Mucosa of stomach (tissue), 1 donor: ENCODE measurements at regions not wholly inside any gene's neighbourhood (a gene's known extent, or its start where the extent isn't known, plus 50 kb on each side); places are given as distances from the start of the nearest gene placed in this dataset.

ENCODE experiments used
- H3K27me3 ChIP-seq: one replicate; pipeline ENCODE4 v1.7.0; 2013; ENCODE audit warnings: mild to moderate bottlenecking, low read length; ENCODE audit not compliant: control insufficient read depth, insufficient read depth
- H3K36me3 ChIP-seq: one replicate; pipeline ENCODE4 v1.7.0; 2013; ENCODE audit warnings: low read length; ENCODE audit not compliant: control insufficient read depth, insufficient read depth
- H3K4me1 ChIP-seq: one replicate; pipeline ENCODE4 v1.7.0; 2013; ENCODE audit warnings: mild to moderate bottlenecking, low read length; ENCODE audit not compliant: control insufficient read depth, insufficient read depth
- H3K4me3 ChIP-seq: one replicate; pipeline ENCODE4 v1.7.0; 2013; ENCODE audit warnings: low read length
- H3K9ac ChIP-seq: one replicate; pipeline ENCODE4 v1.7.0; 2013; ENCODE audit warnings: mild to moderate bottlenecking, low read length, moderate library complexity
- H3K9me3 ChIP-seq: one replicate; pipeline ENCODE4 v1.7.0; 2013; ENCODE audit warnings: mild to moderate bottlenecking, low read length, moderate library complexity; ENCODE audit not compliant: control insufficient read depth
- donor health status: Pancreatic carcinoma.

- Histone ChIP-seq H3K27me3 (no peaks in the 10 kb centered on the region), H3K9ac (no peak overlapping the region), H3K36me3 (no peaks in the 10 kb centered on the region)
Measured at GRCh38 chr9:28714188-28714587, 1140.9 kb upstream of the C9orf72 start.

GRCh38 chr9:28718226-28718625 is 1144.9 kb upstream of the C9orf72 start:
- Histone ChIP-seq H3K27me3 (no peaks in the 10 kb centered on the region), H3K4me3 (no peak overlapping the region), H3K9me3 (no peaks in the 10 kb centered on the region), H3K36me3 (no peaks in the 10 kb centered on the region), H3K4me1 (no peaks in the 10 kb centered on the region), H3K9ac (no peak overlapping the region)

More at GRCh38 chr9:28714188-28714587, 1140.9 kb upstream of the C9orf72 start:
- Histone ChIP-seq H3K4me1 (no peaks in the 10 kb centered on the region), H3K9me3 (no peaks in the 10 kb centered on the region), H3K4me3 (no peak overlapping the region)

- H3K9me3 ChIP-seq: no peaks in the 10 kb centered on the region
- no peaks in the 10 kb centered on the region for H3K36me3 ChIP-seq
- H3K9ac ChIP-seq: no peak overlapping the region
- H3K4me1 ChIP-seq: no peaks in the 10 kb centered on the region
- no peak overlapping the region for H3K4me3 ChIP-seq
- no peaks in the 10 kb centered on the region for H3K27me3 ChIP-seq
Measured at GRCh38 chr9:28720746-28721145, 1147.5 kb upstream of the C9orf72 start.

DNA sequence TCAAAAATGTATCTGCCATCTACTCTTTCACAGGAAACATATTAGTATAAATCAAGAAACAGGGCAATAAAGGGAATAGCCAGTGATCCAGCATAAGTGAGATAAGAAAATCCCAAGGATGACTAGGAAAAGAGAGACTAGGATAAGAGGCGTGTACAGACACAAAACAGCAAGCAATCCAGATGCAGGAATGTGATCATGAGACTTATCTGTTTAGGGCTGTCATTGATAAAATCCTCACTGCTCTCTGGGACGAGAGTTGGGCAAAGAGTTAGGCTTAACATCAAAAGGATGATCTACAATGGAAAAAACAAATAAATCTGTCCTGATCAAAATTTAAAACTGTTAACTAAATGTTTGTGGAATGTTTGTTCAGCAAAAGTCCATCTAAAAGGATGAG is 1156.8 kb upstream of the C9orf72 start:
- Histone ChIP-seq H3K9me3 (no peaks in the 10 kb centered on the region), H3K36me3 (no peaks in the 10 kb centered on the region), H3K4me3 (no peak overlapping the region), H3K9ac (no peak overlapping the region), H3K4me1 (no peaks in the 10 kb centered on the region), H3K27me3 (no peaks in the 10 kb centered on the region)

DNA sequence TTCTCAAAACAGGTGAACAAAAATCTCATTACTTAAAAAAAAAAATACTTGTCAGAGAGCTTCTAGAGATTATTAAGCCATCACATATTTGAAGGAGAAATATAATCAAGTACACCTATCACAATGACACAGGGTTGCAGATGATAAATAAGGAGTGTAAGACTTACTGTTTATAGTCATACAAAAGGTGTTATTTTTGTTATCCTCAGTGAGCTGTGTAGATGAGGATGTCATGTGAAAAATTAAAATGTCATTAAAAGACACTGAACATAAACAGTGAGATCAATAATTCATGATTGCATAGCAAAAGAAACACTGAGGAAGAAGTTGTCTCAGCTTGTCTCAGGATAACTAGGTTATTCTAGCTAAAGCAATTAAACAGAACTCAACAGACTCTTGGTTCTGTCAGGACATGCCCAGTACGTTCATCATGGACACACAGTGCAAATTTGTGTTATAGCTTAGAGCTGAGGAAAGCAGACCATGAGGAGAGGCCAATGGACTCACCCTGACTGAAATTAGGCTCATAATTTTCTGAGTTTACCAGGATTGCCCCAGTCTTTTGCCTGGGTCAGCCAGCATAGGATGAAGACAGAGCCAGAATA is 1162.6 kb upstream of the C9orf72 start:
- Histone ChIP-seq H3K4me1 (no peaks in the 10 kb centered on the region), H3K27me3 (no peaks in the 10 kb centered on the region)

DNA sequence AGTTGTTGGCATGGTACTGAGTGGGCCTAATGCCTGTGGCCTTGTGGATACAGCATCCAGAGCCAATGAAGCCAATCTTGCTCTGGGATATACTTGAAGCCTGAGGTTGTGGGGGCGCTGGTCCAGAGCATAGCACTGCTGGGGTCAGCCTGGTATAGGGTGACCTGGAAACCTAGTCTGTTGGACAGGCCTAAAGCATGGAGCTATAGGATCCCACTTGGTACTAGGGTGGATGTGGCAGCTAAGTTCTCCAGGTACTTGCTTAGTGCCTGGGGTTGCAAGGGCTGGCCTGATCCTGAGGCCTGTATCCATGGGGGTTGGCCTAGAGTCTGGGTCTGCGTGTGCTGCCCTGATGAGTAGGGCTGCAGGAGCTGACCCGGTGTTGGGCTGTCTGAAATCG is 1168.2 kb upstream of the C9orf72 start:
- Histone ChIP-seq H3K4me1 (no peaks in the 10 kb centered on the region), H3K4me3 (no peak overlapping the region), H3K9me3 (no peaks in the 10 kb centered on the region), H3K36me3 (no peaks in the 10 kb centered on the region), H3K9ac (no peak overlapping the region), H3K27me3 (no peaks in the 10 kb centered on the region)

More for the DNA sequence above, 1162.6 kb upstream of the C9orf72 start:
- H3K36me3 ChIP-seq: no peaks in the 10 kb centered on the region
- H3K9me3 ChIP-seq: no peaks in the 10 kb centered on the region
- H3K9ac ChIP-seq: no peak overlapping the region
- H3K4me3 ChIP-seq: no peak overlapping the region

- no peaks in the 10 kb centered on the region for H3K27me3 ChIP-seq
- no peaks in the 10 kb centered on the region for H3K4me1 ChIP-seq
- no peaks in the 10 kb centered on the region for H3K36me3 ChIP-seq
- H3K9ac ChIP-seq: no peak overlapping the region
- H3K4me3 ChIP-seq: no peak overlapping the region
- no peaks in the 10 kb centered on the region for H3K9me3 ChIP-seq
Measured at GRCh38 chr9:28747351-28747985, 1174.2 kb upstream of the C9orf72 start.

- H3K27me3 ChIP-seq: no peaks in the 10 kb centered on the region
- no peaks in the 10 kb centered on the region for H3K4me1 ChIP-seq
- H3K36me3 ChIP-seq: no peaks in the 10 kb centered on the region
- H3K9ac ChIP-seq: no peak overlapping the region
- H3K4me3 ChIP-seq: no peak overlapping the region
- H3K9me3 ChIP-seq: no peaks in the 10 kb centered on the region
Measured at GRCh38 chr9:28750136-28750535, 1176.9 kb upstream of the C9orf72 start.

- no peak overlapping the region for H3K4me3 ChIP-seq
- no peaks in the 10 kb centered on the region for H3K4me1 ChIP-seq
- no peaks in the 10 kb centered on the region for H3K27me3 ChIP-seq
- no peak overlapping the region for H3K9ac ChIP-seq
- H3K9me3 ChIP-seq: no peaks in the 10 kb centered on the region
- no peaks in the 10 kb centered on the region for H3K36me3 ChIP-seq
Measured at GRCh38 chr9:28758341-28758740, 1185.1 kb upstream of the C9orf72 start.

GRCh38 chr9:28758971-28759370 is 1185.7 kb upstream of the C9orf72 start:
- Histone ChIP-seq H3K4me3 (no peak overlapping the region), H3K4me1 (no peaks in the 10 kb centered on the region), H3K27me3 (no peaks in the 10 kb centered on the region), H3K36me3 (no peaks in the 10 kb centered on the region), H3K9me3 (no peaks in the 10 kb centered on the region), H3K9ac (no peak overlapping the region)

- H3K4me3 ChIP-seq: no peak overlapping the region
- H3K9me3 ChIP-seq: no peaks in the 10 kb centered on the region
- no peaks in the 10 kb centered on the region for H3K4me1 ChIP-seq
- H3K36me3 ChIP-seq: no peaks in the 10 kb centered on the region
- no peaks in the 10 kb centered on the region for H3K27me3 ChIP-seq
- H3K9ac ChIP-seq: no peak overlapping the region
Measured at GRCh38 chr9:28762167-28762566, 1188.9 kb upstream of the C9orf72 start.

GRCh38 chr9:28764532-28764931 is 1191.3 kb upstream of the C9orf72 start:
- Histone ChIP-seq H3K4me3 (no peak overlapping the region), H3K4me1 (no peaks in the 10 kb centered on the region), H3K9me3 (no peaks in the 10 kb centered on the region), H3K27me3 (no peaks in the 10 kb centered on the region), H3K9ac (no peak overlapping the region), H3K36me3 (no peaks in the 10 kb centered on the region)
